ENCODE measurements at regions not wholly inside any gene's neighbourhood (a gene's known extent, or its start where the extent isn't known, plus 50 kb on each side); places are given as distances from the start of the nearest gene placed in this dataset.

- no peak for DNase-seq (ENCODE audit: extremely low spot score)
These were observed 460.5 kb upstream of the ARID1B start for GRCh38 chr6:156316583-156317125.

GRCh38 chr6:156315146-156315545, 462.0 kb upstream of the ARID1B start:
- ChIA-PET POLR2A (no interaction called here), CTCF (no interaction called here)
- no peak for TF ChIP-seq CTCF (IDR thresholded peaks at IDR 0.05; ENCODE audit: control extremely low read depth, extremely low read depth, low read depth, missing control alignments)
- no peak for DNase-seq (ENCODE audit: extremely low spot score)

More at GRCh38 chr6:156316583-156317125, 460.5 kb upstream of the ARID1B start:
- no peak for TF ChIP-seq CTCF (IDR thresholded peaks at IDR 0.05; ENCODE audit: control extremely low read depth, extremely low read depth, low read depth, missing control alignments)
- ChIA-PET CTCF (no interaction called here), POLR2A (no interaction called here)

- ChIA-PET CTCF (no interaction called here), POLR2A (no interaction called here)
These were observed 464.1 kb upstream of the ARID1B start for GRCh38 chr6:156313037-156313436.

GRCh38 chr6:156311291-156311690, 465.9 kb upstream of the ARID1B start:
- POLR2A ChIA-PET: no interaction called here
- no peak for DNase-seq (ENCODE audit: extremely low spot score)

More at GRCh38 chr6:156313037-156313436, 464.1 kb upstream of the ARID1B start:
- no peak for DNase-seq (ENCODE audit: extremely low spot score)
- TF ChIP-seq CTCF (IDR thresholded peaks at IDR 0.05; ENCODE audit: control extremely low read depth, extremely low read depth, low read depth, missing control alignments): no peak

GRCh38 chr6:156310701-156311100, 466.5 kb upstream of the ARID1B start:
- DNase-seq (ENCODE audit: extremely low spot score): no peak
- ChIA-PET POLR2A (no interaction called here), CTCF (no interaction called here)
- no peak for TF ChIP-seq CTCF (IDR thresholded peaks at IDR 0.05; ENCODE audit: control extremely low read depth, extremely low read depth, low read depth, missing control alignments)

More at GRCh38 chr6:156311291-156311690, 465.9 kb upstream of the ARID1B start:
- CTCF ChIA-PET: interaction anchor here (1.5 kb wide), 1 partner anchor 60 kb away, joined by 3 read pairs; no protein-coding TSS in a partner anchor
- no peak for TF ChIP-seq CTCF (IDR thresholded peaks at IDR 0.05; ENCODE audit: control extremely low read depth, extremely low read depth, low read depth, missing control alignments)

- ChIA-PET POLR2A (no interaction called here), CTCF (interaction anchor here (1.0 to 1.4 kb wide), 3 partner anchors 20 to 63 kb away, joined by 3 read pairs; no protein-coding TSS in a partner anchor)
- TF ChIP-seq CTCF (IDR thresholded peaks at IDR 0.05; ENCODE audit: control extremely low read depth, extremely low read depth, low read depth, missing control alignments): no peak
- DNase-seq (ENCODE audit: extremely low spot score): no peak
These were observed 468.2 kb upstream of the ARID1B start for GRCh38 chr6:156309017-156309416.

Measured in GM10248 (cell line).